K562 (cell line): ENCODE measurements at regions not wholly inside any gene's neighbourhood (a gene's known extent, or its start where the extent isn't known, plus 50 kb on each side); places are given as distances from the start of the nearest gene placed in this dataset.

Source experiments
- ATAC-seq: fragments of 200-7000 bp; cut with Tn5 transposase; 3 replicates; pipeline ENCODE4 v1.9.1; 2020; ENCODE audit warnings: moderate library complexity
- BruUV-seq: library from RNA; stranded (reverse); fragments of 400-500 nt; replicated peaks from 2 replicates; lab custom pipeline; 2021; lab: Mats Ljungman, UMichigan
- CTCF ChIA-PET: fragments of 300-600 bp; formaldehyde crosslinking; extraction: SDS; loops from one replicate; lab custom pipeline; 2021; ENCODE audit warnings: low intra/inter-chr PET ratio; lab: Yijun Ruan, JAX
- POLR2A ChIA-PET: fragments of 300-600, 350-650 bp; sonication (Branson Sonifier 250); formaldehyde crosslinking; extraction: SDS; loops from one replicate; lab custom pipeline; 2021; ENCODE audit warnings: antibody characterized with exemption, inconsistent platforms; lab: Yijun Ruan, JAX
- DNase-seq, 4 experiments: peaks; one replicate each; pipeline versions ENCODE4 v3.0.0 to v3.0.0-alpha.2; 2011 to 2018; ENCODE audit warnings: low spot score in 3 of 4, mixed read lengths in 3 of 4; ENCODE audit errors: extremely low read depth in 1 of 4
- FAIRE-seq: peaks from 2 replicates; lab custom pipeline; 2011; peaks lifted over from hg19 to GRCh38; lab: Jason Lieb, UNC
- H2AFZ ChIP-seq: 2 replicates; pipeline ENCODE4 v1.6.0; 2011; ENCODE audit warnings: low read depth, low read length, control low read depth, inconsistent platforms
- H3K27ac ChIP-seq: fragments of 200-600 bp; 3 replicates; pipeline ENCODE4 v1.8.0; 2011; ENCODE audit warnings: low read depth, mild to moderate bottlenecking, control low read depth, inconsistent platforms, low read length, moderate library complexity, mixed read lengths; ENCODE audit errors: extremely low read depth
- H3K27me3 ChIP-seq, 2 experiments: fragments of 300-600 bp in 1 of 2; 2 replicates in 1 of 2; 3 replicates in 1 of 2; pipeline versions ENCODE4 v1.6.0 to v1.8.0; 2011; ENCODE audit warnings: inconsistent platforms in 2 of 2, low read length in 2 of 2, mild to moderate bottlenecking in 1 of 2, mixed read lengths in 1 of 2, moderate library complexity in 1 of 2; ENCODE audit not compliant: control insufficient read depth in 2 of 2, insufficient read depth in 2 of 2
- H3K36me3 ChIP-seq: fragments of 300-600 bp; 3 replicates; pipeline ENCODE4 v1.8.0; 2011; ENCODE audit warnings: mild to moderate bottlenecking, low read length, inconsistent platforms; ENCODE audit not compliant: control insufficient read depth, insufficient read depth
- H3K4me1 ChIP-seq, 2 experiments: fragments of 200-600 bp in 1 of 2; replicated peaks in 1 of 2; 2 replicates in 1 of 2; 3 replicates in 1 of 2; pipeline versions ENCODE4 v1.5.1 to v1.8.0; 2011; ENCODE audit warnings: inconsistent platforms in 2 of 2, low read length in 2 of 2, mild to moderate bottlenecking in 1 of 2, mixed read lengths in 1 of 2, moderate library complexity in 1 of 2; ENCODE audit not compliant: control insufficient read depth in 2 of 2, insufficient read depth in 2 of 2
- H3K4me2 ChIP-seq: 2 replicates; pipeline ENCODE4 v1.6.1; 2011; ENCODE audit warnings: low read length, control low read depth, inconsistent platforms, mixed read lengths; ENCODE audit not compliant: insufficient read depth
- H3K4me3 ChIP-seq: fragments of 200-600 bp; sonication (generic), shearing (Covaris generic); 2 replicates; pipeline ENCODE4 v1.5.1; 2016; ENCODE audit warnings: control low read depth, inconsistent platforms
- H3K79me2 ChIP-seq: fragments of 200-600 bp; 3 replicates; pipeline ENCODE4 v1.8.0; 2011; ENCODE audit warnings: low read length, inconsistent platforms; ENCODE audit not compliant: control insufficient read depth, insufficient read depth
- H3K9ac ChIP-seq, 2 experiments: 2 replicates each; pipeline versions ENCODE4 v1.6.0 to v1.6.1; 2011; ENCODE audit warnings: low read depth in 2 of 2, low read length in 2 of 2, control low read depth in 1 of 2, inconsistent platforms in 1 of 2, mild to moderate bottlenecking in 1 of 2, mixed read lengths in 1 of 2; ENCODE audit not compliant: insufficient read depth in 1 of 2
- H3K9me1 ChIP-seq: one replicate; pipeline ENCODE4 v1.6.0; 2011; ENCODE audit warnings: inconsistent platforms, mild to moderate bottlenecking, low read length, moderate library complexity; ENCODE audit not compliant: control insufficient read depth, insufficient read depth
- H3K9me3 ChIP-seq: replicated peaks from 2 replicates; pipeline ENCODE4 v1.5.1; 2011; ENCODE audit warnings: low read depth, low read length, inconsistent platforms; ENCODE audit not compliant: control insufficient read depth, insufficient read depth
- H4K20me1 ChIP-seq: replicated peaks from 2 replicates; pipeline ENCODE4 v1.6.1; 2011; ENCODE audit warnings: low read length, inconsistent platforms, mixed read lengths; ENCODE audit not compliant: control insufficient read depth, insufficient read depth
- CSDE1 ChIP-seq, 2 experiments: fragments of 450-650 bp; IDR thresholded peaks; 2 replicates each; pipeline ENCODE4 v1.6.1; 2016; ENCODE audit warnings: mild to moderate bottlenecking in 1 of 2
- IFI16 ChIP-seq: fragments of 250-450 bp; sonication (Bioruptor Pico); IDR thresholded peaks from 2 replicates; pipeline ENCODE4 v2.1.2; 2022; ENCODE audit warnings: mild to moderate bottlenecking, inconsistent platforms
- IRF1 ChIP-seq: sonication (generic); formaldehyde crosslinking; IDR thresholded peaks from 2 replicates; pipeline ENCODE4 v1.8.0; 2022; ENCODE audit warnings: missing genetic modification reagents, mild to moderate bottlenecking, borderline replicate concordance
- NCOA2 ChIP-seq, 2 experiments: fragments of 450-650 bp; IDR thresholded peaks; 2 replicates each; pipeline ENCODE4 v1.6.1; 2018; ENCODE audit warnings: mild to moderate bottlenecking in 2 of 2, moderate library complexity in 1 of 2; ENCODE audit not compliant: partially characterized antibody in 2 of 2
- NFYB ChIP-seq: IDR thresholded peaks from 2 replicates; pipeline ENCODE4 v1.6.1; 2011; ENCODE audit warnings: mild to moderate bottlenecking, moderate library complexity; ENCODE audit not compliant: insufficient read length; ENCODE audit errors: extremely low read depth
- RNF219 ChIP-seq: fragments of 250-450 bp; sonication (Bioruptor Pico); IDR thresholded peaks from 2 replicates; pipeline ENCODE4 v1.5.0; 2022; ENCODE audit warnings: mild to moderate bottlenecking
- SMC3 ChIP-seq: conservative IDR thresholded peaks from 2 replicates; pipeline ENCODE4 v1.6.1; 2011; ENCODE audit warnings: low read depth, low read length, improper control_type of control experiment; ENCODE audit not compliant: insufficient read depth
- STAT5A ChIP-seq: IDR thresholded peaks from 2 replicates; pipeline ENCODE4 v1.6.1; 2012; ENCODE audit warnings: low read length, inconsistent platforms, borderline replicate concordance
- TAF9B ChIP-seq: fragments of 450-650 bp; IDR thresholded peaks from 2 replicates; pipeline ENCODE4 v1.6.1; 2018; ENCODE audit warnings: mild to moderate bottlenecking; ENCODE audit not compliant: partially characterized antibody
- XRCC3 ChIP-seq: fragments of 450-650 bp; IDR thresholded peaks from 2 replicates; pipeline ENCODE4 v1.6.1; 2017; ENCODE audit warnings: mild to moderate bottlenecking, moderate library complexity
- ZNF263 ChIP-seq: sonication (generic); formaldehyde crosslinking; IDR thresholded peaks from 2 replicates; pipeline ENCODE4 v1.8.0; 2022; ENCODE audit warnings: mild to moderate bottlenecking, missing genetic modification reagents, borderline replicate concordance
- ZNF764 ChIP-seq: fragments of 250-450 bp; sonication (Bioruptor Pico); IDR thresholded peaks from 2 replicates; pipeline ENCODE4 v1.4.0; 2020; ENCODE audit warnings: low read depth, mild to moderate bottlenecking, moderate library complexity
- WGBS: fragments of 100-300 bp; shearing (Covaris generic); methylation state at CpG from one replicate; pipeline ENCODE4 v1.1.6; 2016; ENCODE audit warnings: low coverage, mixed read lengths; ENCODE audit not compliant: insufficient coverage; ENCODE audit errors: missing lambda C conversion rate; 5-methylcytosine and 5-hydroxymethylcytosine counted together
- in situ Hi-C: fragments of 300-500 bp; cut with MboI; formaldehyde crosslinking; loops from 4 replicates; pipeline ENCODE4 v1.15.0; 2018; ENCODE audit warnings: inconsistent platforms, mixed read lengths
- intact Hi-C: fragments of 100-400 bp; cut with micrococcal nuclease; formaldehyde crosslinking; loops from 2 replicates; pipeline ENCODE4 v1.14.2; 2022
- TF ChIP-seq, protein P1 (sequence below), 2 experiments: IDR thresholded peaks; 2 replicates each; pipeline ENCODE4 v1.6.1; 2011; ENCODE audit warnings: borderline replicate concordance in 1 of 2, control low read depth in 1 of 2, low read depth in 1 of 2, low read length in 1 of 2, mild to moderate bottlenecking in 1 of 2, mixed read lengths in 1 of 2, moderate library complexity in 1 of 2; ENCODE audit not compliant: insufficient read depth in 1 of 2, insufficient read length in 1 of 2, poor library complexity in 1 of 2, severe bottlenecking in 1 of 2; ENCODE audit errors: extremely low read depth in 1 of 2
- TF ChIP-seq, protein P2 (sequence below): sonication (generic); formaldehyde crosslinking; IDR thresholded peaks from 2 replicates; pipeline ENCODE4 v1.8.0; 2022; ENCODE audit warnings: missing genetic modification reagents, mild to moderate bottlenecking, moderate library complexity, borderline replicate concordance

GRCh38 chr14:40371011-40371410 is 938.8 kb upstream of the FBXO33 start (continued):
- TF ChIP-seq SMC3 (no peak), NCOA2 (IDR thresholded peaks at IDR 0.05; ENCODE audit: partially characterized antibody in 2 of 2) (no peak), IFI16 (CRISPR knock-in tag) (no peak), STAT5A (no peak), TAF9B (no peak)
- TF ChIP-seq, protein P1, sequence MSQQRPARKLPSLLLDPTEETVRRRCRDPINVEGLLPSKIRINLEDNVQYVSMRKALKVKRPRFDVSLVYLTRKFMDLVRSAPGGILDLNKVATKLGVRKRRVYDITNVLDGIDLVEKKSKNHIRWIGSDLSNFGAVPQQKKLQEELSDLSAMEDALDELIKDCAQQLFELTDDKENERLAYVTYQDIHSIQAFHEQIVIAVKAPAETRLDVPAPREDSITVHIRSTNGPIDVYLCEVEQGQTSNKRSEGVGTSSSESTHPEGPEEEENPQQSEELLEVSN (IDR thresholded peaks at IDR 0.05; ENCODE audit: borderline replicate concordance in 1 of 2, extremely low read depth in 1 of 2, insufficient read depth in 1 of 2, insufficient read length in 1 of 2, low read depth in 1 of 2, low read length in 1 of 2, poor library complexity in 1 of 2, severe bottlenecking in 1 of 2), result no peak
- TF ChIP-seq, all 486 proteins: peak for 0

DNA sequence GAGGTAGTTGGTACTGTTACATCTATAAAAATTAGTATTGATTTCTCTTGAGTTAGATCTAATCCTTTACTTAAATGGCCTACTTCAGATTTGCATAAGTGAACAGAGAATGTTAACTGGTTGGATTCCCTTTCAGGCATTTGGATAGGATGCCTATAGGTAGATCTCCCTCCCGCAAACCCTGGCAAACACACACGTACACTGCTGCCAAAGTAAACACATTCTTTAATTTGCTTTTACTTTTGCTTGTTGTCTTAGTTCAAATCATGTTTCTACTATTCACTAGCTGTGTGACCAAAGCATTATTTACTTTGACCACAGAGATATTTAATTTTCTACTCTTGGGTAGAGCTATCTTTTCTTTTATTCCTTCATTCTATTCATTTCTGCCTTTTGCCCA is 936.1 kb upstream of the FBXO33 start:
- ATAC-seq (no peak), DNase-seq (no peak), FAIRE-seq (no peak)
- in situ Hi-C loops (no loop called here), intact Hi-C loops (no loop called here)
- no peak overlapping the region for H3K4me2 ChIP-seq
- H3K27ac ChIP-seq, result no peak overlapping the region
- H3K27me3 ChIP-seq, result no peaks in the 10 kb centered on the region
- TF ChIP-seq XRCC3 (no peak), NFYB (no peak), ZNF263 (CRISPR knock-in tag) (no peak), IRF1 (CRISPR knock-in tag) (no peak), RNF219 (CRISPR knock-in tag) (no peak), ZNF764 (CRISPR knock-in tag) (no peak), CSDE1 (IDR thresholded peaks at IDR 0.05) (no peak)
- TF ChIP-seq, protein P2, sequence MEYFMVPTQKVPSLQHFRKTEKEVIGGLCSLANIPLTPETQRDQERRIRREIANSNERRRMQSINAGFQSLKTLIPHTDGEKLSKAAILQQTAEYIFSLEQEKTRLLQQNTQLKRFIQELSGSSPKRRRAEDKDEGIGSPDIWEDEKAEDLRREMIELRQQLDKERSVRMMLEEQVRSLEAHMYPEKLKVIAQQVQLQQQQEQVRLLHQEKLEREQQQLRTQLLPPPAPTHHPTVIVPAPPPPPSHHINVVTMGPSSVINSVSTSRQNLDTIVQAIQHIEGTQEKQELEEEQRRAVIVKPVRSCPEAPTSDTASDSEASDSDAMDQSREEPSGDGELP (CRISPR knock-in tag), result no peak
- H3K79me2 ChIP-seq, result no peaks in the 10 kb centered on the region
- no peaks in the 10 kb centered on the region for H3K9me3 ChIP-seq
- ChIA-PET CTCF (no interaction called here), POLR2A (no interaction called here)
- BruUV-seq, result no TSS peak
- no peak overlapping the region for H3K4me3 ChIP-seq
- H4K20me1 ChIP-seq, result no peaks in the 10 kb centered on the region
- no peaks in the 10 kb centered on the region for H3K4me1 ChIP-seq
- no peaks in the 10 kb centered on the region for H3K9me1 ChIP-seq
- no peak overlapping the region for H3K9ac ChIP-seq
- WGBS, result 0% methylated on average over 2 of the region's 2 CpGs
- H2AFZ ChIP-seq, result no peak overlapping the region
- H3K36me3 ChIP-seq, result no peaks in the 10 kb centered on the region
